ENCODE measurements at regions not wholly inside any gene's neighbourhood (a gene's known extent, or its start where the extent isn't known, plus 50 kb on each side); places are given as distances from the start of the nearest gene placed in this dataset.

GRCh38 chr19:13610039-13610691, 103.9 kb upstream of the CACNA1A start:
- Histone ChIP-seq H3K4me1 (no peaks in the 10 kb centered on the region), H3K4me3 (no peak overlapping the region), H3K27ac (no peak overlapping the region), H3K27me3 (no peaks in the 10 kb centered on the region), H3K9me3 (no peaks in the 10 kb centered on the region), H3K36me3 (no peaks in the 10 kb centered on the region)
- FAIRE-seq (no peak), DNase-seq (peak in 2 of 6 donors; percentile 16 to 29), ATAC-seq (peak in 3 of 4 donors; percentile 61 to 85 (median 81))
- TF ChIP-seq CTCF (IDR thresholded peaks at IDR 0.05) = no peak
- intact Hi-C loops (cut with DNase I) = loop anchor here in 1 of 3 donors (10.0 kb wide), 1 partner anchor 115 kb away; no protein-coding TSS in a partner anchor
- 16 to 17% methylated on average over 15 of the region's 15 CpGs for WGBS, 2 donors

GRCh38 chr19:13606156-13606555, 99.9 kb upstream of the CACNA1A start:
- Histone ChIP-seq H3K36me3 (no peaks in the 10 kb centered on the region), H3K27me3 (no peaks in the 10 kb centered on the region), H3K9me3 (no peaks in the 10 kb centered on the region), H3K27ac (no peak overlapping the region), H3K4me1 (no peaks in the 10 kb centered on the region), H3K4me3 (no peak overlapping the region)
- FAIRE-seq = no peak
- 67 to 82% methylated on average over 13 of the region's 13 CpGs for WGBS, 2 donors
- intact Hi-C loops (cut with DNase I) = loop anchor here in 1 of 3 donors (10.0 kb wide), 1 partner anchor 269 kb away; the partner anchor contains the start of gene NANOS3
- DNase-seq = no peak
- no peak for ATAC-seq
- TF ChIP-seq CTCF (IDR thresholded peaks at IDR 0.05) = no peak

GRCh38 chr19:13604902-13605586, 98.8 kb upstream of the CACNA1A start:
- no peak for ATAC-seq
- TF ChIP-seq CTCF (IDR thresholded peaks at IDR 0.05) = no peak
- 47 to 56% methylated on average over 4 of the region's 4 CpGs for WGBS, 2 donors
- Histone ChIP-seq H3K36me3 (no peaks in the 10 kb centered on the region), H3K4me1 (no peaks in the 10 kb centered on the region), H3K27ac (no peak overlapping the region), H3K9me3 (no peaks in the 10 kb centered on the region), H3K4me3 (no peak overlapping the region), H3K27me3 (no peaks in the 10 kb centered on the region)
- intact Hi-C loops (cut with DNase I) = loop anchor here in 1 of 3 donors (10.0 kb wide), 1 partner anchor 270 kb away; the partner anchor contains the start of gene NANOS3
- no peak for DNase-seq
- no peak for FAIRE-seq

- Histone ChIP-seq H3K36me3 (no peaks in the 10 kb centered on the region), H3K9me3 (no peaks in the 10 kb centered on the region)
Observed at GRCh38 chr19:13600802-13601201, 94.5 kb upstream of the CACNA1A start.

More at GRCh38 chr19:13600802-13601201, 94.5 kb upstream of the CACNA1A start:
- DNase-seq (no peak), ATAC-seq (no peak), FAIRE-seq (no peak)
- Histone ChIP-seq H3K27ac (no peak overlapping the region), H3K4me3 (no peak overlapping the region), H3K4me1 (no peaks in the 10 kb centered on the region), H3K27me3 (no peaks in the 10 kb centered on the region)
- intact Hi-C loops (cut with DNase I) = loop anchor here in 1 of 3 donors (10.0 kb wide), 1 partner anchor 274 kb away; the partner anchor contains the start of gene NANOS3
- 67 to 72% methylated on average over 6 of the region's 6 CpGs for WGBS, 2 donors
- no peak for TF ChIP-seq CTCF (IDR thresholded peaks at IDR 0.05)
